BLaER1 treated with 17β-estradiol and CSF1 and Interleukin-3, amounts not matched to agents 10 nM and 100 nM (cell line): ENCODE measurements at regions not wholly inside any gene's neighbourhood (a gene's known extent, or its start where the extent isn't known, plus 50 kb on each side); places are given as distances from the start of the nearest gene placed in this dataset.
"Not testable (repeated sequence)": the region's sequence is repeated elsewhere in the genome, so short reads cannot be mapped to it uniquely, and the experiment has no call there.

Experiments
- H3K27ac ChIP-seq, 11 experiments: shearing (Covaris generic); formaldehyde crosslinking; 2 replicates each; pipeline ENCODE4 v1.8.1; 2022
- H3K27me3 ChIP-seq, 11 experiments: shearing (Covaris generic); formaldehyde crosslinking; 2 replicates each; pipeline ENCODE4 v1.8.1; 2022
- H3K36me3 ChIP-seq, 11 experiments: shearing (Covaris generic); formaldehyde crosslinking; 2 replicates each; pipeline ENCODE4 v1.8.1; 2022
- H3K4me1 ChIP-seq, 10 experiments: shearing (Covaris generic); formaldehyde crosslinking; 2 replicates each; pipeline ENCODE4 v1.8.1; 2022
- H3K4me2 ChIP-seq, 11 experiments: shearing (Covaris generic); formaldehyde crosslinking; 2 replicates each; pipeline ENCODE4 v1.8.1; 2022
- H3K4me3 ChIP-seq, 10 experiments: shearing (Covaris generic); formaldehyde crosslinking; 2 replicates each; pipeline ENCODE4 v1.8.1; 2022
- H3K9ac ChIP-seq, 11 experiments: shearing (Covaris generic); formaldehyde crosslinking; 2 replicates each; pipeline ENCODE4 v1.8.1; 2022
- H3K9me3 ChIP-seq, 11 experiments: shearing (Covaris generic); formaldehyde crosslinking; replicated peaks in 1 of 11; 2 replicates each; pipeline ENCODE4 v1.8.1; 2022
- H4K20me1 ChIP-seq, 11 experiments: shearing (Covaris generic); formaldehyde crosslinking; 2 replicates each; pipeline ENCODE4 v1.8.1; 2022
- Cebpa-rat ChIP-seq, 11 experiments: shearing (Covaris generic); IDR thresholded peaks; 2 replicates each; pipeline ENCODE4 v1.8.1; 2022

DNA sequence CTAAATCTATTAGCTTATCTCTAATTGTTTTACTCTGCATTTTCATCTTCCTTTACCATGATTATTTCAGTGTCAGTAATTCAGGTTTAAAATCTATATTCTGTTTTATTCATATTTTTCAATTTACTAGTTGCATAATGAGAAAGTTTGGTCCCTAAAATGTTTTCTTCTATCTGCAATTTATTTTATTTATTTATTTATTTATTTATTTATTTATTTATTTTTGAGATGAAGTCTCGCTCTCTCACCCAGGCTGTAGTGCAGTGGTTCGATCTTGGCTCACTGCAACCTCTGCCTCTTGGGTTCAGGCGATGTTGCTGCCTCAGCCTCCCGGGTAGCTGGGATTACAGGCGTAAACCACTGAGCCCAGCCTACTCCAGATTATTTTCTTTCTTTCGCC is 1597.3 kb downstream of the CDH8 start:
- no peaks in the 10 kb centered on the region for H3K4me1 ChIP-seq
- H3K4me3 ChIP-seq = no peak overlapping the region
- H3K9ac ChIP-seq = no peak overlapping the region
- H3K9me3 ChIP-seq = no peaks in the 10 kb centered on the region
- H3K4me2 ChIP-seq = no peak overlapping the region
- H4K20me1 ChIP-seq = no peaks in the 10 kb centered on the region
- H3K36me3 ChIP-seq = no peaks in the 10 kb centered on the region
- no peaks in the 10 kb centered on the region for H3K27me3 ChIP-seq
- no peak for TF ChIP-seq Cebpa-rat (IDR thresholded peaks at IDR 0.05)
- no peak overlapping the region for H3K27ac ChIP-seq

DNA sequence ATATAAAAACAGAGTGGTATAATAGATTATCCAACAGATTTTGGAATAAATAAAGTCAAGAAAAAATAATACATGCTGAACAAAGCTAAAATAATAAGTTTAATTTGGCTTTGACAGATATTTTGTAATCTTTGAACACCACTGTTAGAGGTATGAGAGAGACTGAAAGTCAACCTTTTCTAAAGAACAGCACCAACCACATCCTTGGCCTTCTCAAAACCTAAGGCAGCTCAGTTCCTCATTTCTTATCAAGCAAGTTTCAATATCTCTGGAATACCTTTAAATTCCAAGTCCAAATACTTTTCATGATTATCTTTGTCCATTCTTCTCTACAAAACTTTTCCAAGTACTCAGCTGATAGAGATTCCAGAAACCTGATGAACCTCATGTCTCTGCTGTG is 1603.8 kb downstream of the CDH8 start:
- Histone ChIP-seq H3K27me3 (no peaks in the 10 kb centered on the region), H3K9me3 (no peaks in the 10 kb centered on the region), H3K4me3 (no peak overlapping the region), H3K4me2 (no peak overlapping the region), H3K36me3 (no peaks in the 10 kb centered on the region), H3K27ac (no peak overlapping the region), H4K20me1 (no peaks in the 10 kb centered on the region), H3K9ac (no peak overlapping the region), H3K4me1 (no peaks in the 10 kb centered on the region)
- TF ChIP-seq Cebpa-rat (IDR thresholded peaks at IDR 0.05) = no peak

DNA sequence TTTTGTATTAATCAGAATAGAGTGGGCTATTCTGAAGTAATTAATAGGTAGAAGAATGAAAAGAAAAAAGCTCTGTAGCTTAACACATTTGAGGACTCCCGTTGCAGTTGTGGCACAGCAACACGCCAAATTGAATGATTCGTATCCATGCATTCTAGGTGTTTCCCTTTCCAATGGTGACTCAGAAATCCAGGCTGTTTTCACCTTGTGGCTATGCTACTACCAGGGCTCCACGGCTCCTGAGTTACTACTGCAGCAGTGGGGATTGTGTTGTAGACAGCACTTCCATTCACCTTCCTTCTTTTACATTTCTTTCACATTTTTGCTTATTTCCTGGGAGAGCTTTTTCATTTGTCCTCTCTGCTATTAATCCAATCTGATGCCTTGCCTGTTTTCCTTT is 1616.4 kb downstream of the CDH8 start:
- Histone ChIP-seq H3K36me3 (no peaks in the 10 kb centered on the region), H3K9me3 (no peaks in the 10 kb centered on the region), H3K4me1 (no peaks in the 10 kb centered on the region), H3K4me3 (no peak overlapping the region), H3K4me2 (no peak overlapping the region), H4K20me1 (no peaks in the 10 kb centered on the region), H3K9ac (no peak overlapping the region), H3K27me3 (no peaks in the 10 kb centered on the region), H3K27ac (no peak overlapping the region)
- TF ChIP-seq Cebpa-rat (IDR thresholded peaks at IDR 0.05) = no peak

DNA sequence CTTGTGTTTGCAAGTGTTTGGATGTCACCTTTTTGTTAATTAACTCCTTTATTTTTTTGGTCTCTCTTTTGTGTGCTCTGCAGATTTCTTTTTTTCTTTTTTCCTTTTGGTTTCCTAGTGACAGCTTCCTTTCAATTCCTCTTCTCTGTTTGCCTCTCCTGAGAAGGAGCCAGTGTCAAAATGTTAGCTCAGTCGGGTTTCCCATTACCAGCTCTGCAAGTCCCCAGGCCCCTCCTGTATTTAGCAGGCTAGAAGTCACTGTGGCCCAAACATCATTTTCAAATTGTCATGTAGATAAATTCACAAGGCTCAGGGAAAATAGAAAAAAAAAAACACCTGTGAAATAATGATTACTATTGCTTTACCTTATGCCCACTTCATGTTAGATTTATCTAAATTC is 1621.6 kb downstream of the CDH8 start:
- no peak overlapping the region for H3K9ac ChIP-seq
- TF ChIP-seq Cebpa-rat (IDR thresholded peaks at IDR 0.05) = no peak
- H3K4me3 ChIP-seq = no peak overlapping the region
- no peaks in the 10 kb centered on the region for H3K4me1 ChIP-seq
- no peak overlapping the region for H3K4me2 ChIP-seq
- H3K36me3 ChIP-seq = no peaks in the 10 kb centered on the region
- no peaks in the 10 kb centered on the region for H3K27me3 ChIP-seq
- no peaks in the 10 kb centered on the region for H4K20me1 ChIP-seq
- H3K9me3 ChIP-seq = no peaks in the 10 kb centered on the region
- no peak overlapping the region for H3K27ac ChIP-seq

DNA sequence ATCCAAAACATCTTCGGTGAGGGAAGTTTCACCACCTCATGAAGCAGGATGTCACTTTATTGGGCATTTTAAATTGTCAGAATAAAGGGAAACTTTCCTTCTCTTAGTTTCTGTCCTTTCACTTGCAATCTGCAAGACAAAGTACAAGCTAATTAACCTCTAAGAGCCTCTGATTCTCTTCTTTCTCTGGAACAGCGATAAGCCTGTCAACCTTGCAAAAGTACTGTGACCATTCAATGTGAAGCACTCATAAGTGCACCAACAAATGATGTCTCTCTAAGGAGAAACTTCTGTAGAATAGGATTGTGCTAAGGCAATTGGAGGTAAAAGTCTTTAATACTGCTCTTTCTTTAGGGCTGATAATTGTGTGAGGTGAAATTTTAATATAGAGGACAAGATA is 1622.3 kb downstream of the CDH8 start:
- no peak overlapping the region for H3K4me3 ChIP-seq
- H3K4me2 ChIP-seq = no peak overlapping the region
- TF ChIP-seq Cebpa-rat (IDR thresholded peaks at IDR 0.05) = no peak

DNA sequence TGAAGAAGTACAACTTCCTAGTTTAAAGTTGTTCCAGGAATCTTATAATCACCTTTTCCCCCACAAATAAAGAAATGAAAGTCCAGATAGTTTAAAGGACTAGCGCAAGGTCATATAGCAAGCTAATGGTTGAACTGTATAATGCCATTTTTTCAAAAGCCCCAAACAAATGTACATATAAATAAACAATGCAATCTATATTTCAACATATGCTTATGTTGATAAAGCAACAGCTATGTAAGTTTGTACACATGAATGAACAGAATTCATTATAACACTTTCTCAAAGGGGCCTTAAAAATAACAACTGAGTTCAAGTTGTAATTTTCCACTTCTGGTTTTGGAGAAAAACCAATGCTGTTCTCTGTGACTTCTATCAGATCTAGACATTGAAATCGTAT is 1628.6 kb downstream of the CDH8 start:
- Histone ChIP-seq H3K4me1 (peaks cover 0 to 4% (median 0%) of the 10 kb centered on the region in 10 experiments; a peak in 2 of 20 replicates), H3K9ac (no peak overlapping the region), H3K36me3 (no peaks in the 10 kb centered on the region), H3K4me2 (no peak overlapping the region), H3K27ac (no peak overlapping the region), H3K4me3 (no peak overlapping the region), H3K27me3 (no peaks in the 10 kb centered on the region), H3K9me3 (no peaks in the 10 kb centered on the region), H4K20me1 (no peaks in the 10 kb centered on the region)
- no peak for TF ChIP-seq Cebpa-rat (IDR thresholded peaks at IDR 0.05)

More for the DNA sequence above, 1622.3 kb downstream of the CDH8 start:
- no peak overlapping the region for H3K27ac ChIP-seq
- no peaks in the 10 kb centered on the region for H4K20me1 ChIP-seq
- no peaks in the 10 kb centered on the region for H3K9me3 ChIP-seq
- no peaks in the 10 kb centered on the region for H3K27me3 ChIP-seq
- H3K9ac ChIP-seq = no peak overlapping the region
- no peaks in the 10 kb centered on the region for H3K4me1 ChIP-seq
- H3K36me3 ChIP-seq = no peaks in the 10 kb centered on the region

DNA sequence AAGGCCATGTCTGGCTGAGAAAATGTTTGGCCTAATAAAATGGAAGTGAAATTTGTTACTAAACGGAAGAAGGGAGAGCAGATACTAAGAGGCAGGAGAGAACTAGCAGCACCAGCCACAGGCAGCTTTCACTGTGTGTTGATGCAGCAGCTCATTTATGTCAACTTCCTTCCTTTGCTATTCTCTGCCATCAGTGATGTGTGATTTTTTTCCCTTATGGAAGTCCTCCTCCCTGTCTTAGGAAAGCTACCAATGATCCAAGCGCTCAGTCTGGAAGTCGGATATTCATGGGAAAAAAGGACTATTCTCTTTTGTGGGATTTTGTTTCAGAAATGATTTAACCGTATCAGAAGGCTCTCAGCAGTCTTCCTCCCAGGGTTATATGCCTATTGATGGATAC is 1629.2 kb downstream of the CDH8 start:
- Histone ChIP-seq H3K27ac (no peak overlapping the region), H3K4me2 (no peak overlapping the region), H4K20me1 (no peaks in the 10 kb centered on the region), H3K9me3 (no peaks in the 10 kb centered on the region), H3K4me3 (no peak overlapping the region), H3K9ac (no peak overlapping the region), H3K36me3 (no peaks in the 10 kb centered on the region), H3K27me3 (no peaks in the 10 kb centered on the region), H3K4me1 (peaks cover 0 to 4% (median 0%) of the 10 kb centered on the region in 10 experiments; a peak in 2 of 20 replicates)
- no peak for TF ChIP-seq Cebpa-rat (IDR thresholded peaks at IDR 0.05)

DNA sequence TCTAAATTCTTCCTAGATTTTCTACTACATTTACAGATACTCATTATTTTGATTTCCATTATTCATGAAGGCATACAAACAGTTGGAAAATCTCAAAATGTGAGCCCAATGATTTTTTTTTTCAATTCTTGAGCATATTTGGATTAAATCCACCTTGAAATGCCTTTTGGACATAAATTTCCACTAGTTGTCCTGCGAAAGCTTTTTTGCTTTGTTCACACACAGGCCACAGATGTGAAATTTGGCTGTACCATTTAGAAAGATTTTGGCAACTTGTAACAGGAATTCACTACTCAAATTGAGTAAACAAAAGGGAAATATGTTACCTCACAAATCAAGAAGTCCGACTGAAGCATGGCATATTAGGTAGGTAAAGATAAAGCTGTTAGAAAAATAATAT is 1631.0 kb downstream of the CDH8 start:
- peaks cover 0 to 4% (median 0%) of the 10 kb centered on the region in 10 experiments; a peak in 2 of 20 replicates for H3K4me1 ChIP-seq
- H3K27ac ChIP-seq = no peak overlapping the region
- no peak overlapping the region for H3K9ac ChIP-seq
- no peaks in the 10 kb centered on the region for H4K20me1 ChIP-seq
- no peaks in the 10 kb centered on the region for H3K27me3 ChIP-seq
- no peak overlapping the region for H3K4me3 ChIP-seq
- H3K36me3 ChIP-seq = no peaks in the 10 kb centered on the region
- no peak for TF ChIP-seq Cebpa-rat (IDR thresholded peaks at IDR 0.05)
- no peaks in the 10 kb centered on the region for H3K9me3 ChIP-seq
- no peak overlapping the region for H3K4me2 ChIP-seq

DNA sequence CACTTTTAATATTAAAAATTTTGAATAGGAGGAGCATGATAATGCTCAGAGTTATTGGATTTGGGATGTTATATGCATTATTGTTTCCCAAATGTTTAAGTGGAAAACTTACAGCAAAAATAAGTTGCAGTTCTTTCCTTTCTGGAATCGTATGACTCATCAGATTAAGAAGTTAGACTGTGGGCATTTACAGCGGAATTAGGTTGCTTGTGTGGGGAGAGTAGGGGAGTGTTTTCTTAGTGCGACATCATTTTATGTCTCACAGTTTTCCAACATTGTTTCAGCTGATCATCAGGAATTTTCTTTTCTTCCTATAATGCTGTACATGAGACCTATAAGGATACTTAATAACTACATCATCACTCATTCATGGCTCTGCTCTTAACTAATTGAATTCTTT is 1631.8 kb downstream of the CDH8 start:
- no peak overlapping the region for H3K27ac ChIP-seq

DNA sequence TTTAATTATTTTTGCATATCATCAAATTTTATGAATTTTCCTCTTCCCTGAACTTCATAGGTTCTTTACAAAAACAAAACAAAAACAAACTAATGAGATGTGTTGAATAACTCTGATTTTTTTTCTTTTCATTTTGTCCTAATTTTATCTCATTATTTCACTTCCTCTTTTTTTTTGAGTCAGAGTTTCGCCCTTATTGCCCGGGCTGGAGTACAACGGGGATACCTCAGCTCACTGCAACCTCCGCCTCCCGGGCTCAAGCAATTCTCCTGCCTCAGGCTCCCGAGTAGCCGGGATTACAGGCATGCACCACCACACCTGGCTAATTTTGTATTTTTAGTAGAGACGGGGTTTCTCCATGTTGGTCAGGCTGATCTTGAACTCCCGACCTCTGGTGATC is 1633.3 kb downstream of the CDH8 start:
- H3K4me2 ChIP-seq = peak overlapping the region in 2 of 11 experiments; percentile 29 to 35; a peak in 1 of 22 replicates
- not testable (repeated sequence) for H3K4me1 ChIP-seq, H3K4me3 ChIP-seq, H4K20me1 ChIP-seq, H3K27ac ChIP-seq, H3K9ac ChIP-seq, H3K36me3 ChIP-seq, H3K27me3 ChIP-seq, H3K9me3 ChIP-seq

More for the DNA sequence above, 1631.8 kb downstream of the CDH8 start:
- Histone ChIP-seq H3K9ac (no peak overlapping the region), H3K27me3 (no peaks in the 10 kb centered on the region), H4K20me1 (no peaks in the 10 kb centered on the region), H3K4me3 (no peak overlapping the region), H3K4me1 (peaks cover 0 to 4% (median 0%) of the 10 kb centered on the region in 10 experiments; a peak in 2 of 20 replicates), H3K9me3 (no peaks in the 10 kb centered on the region), H3K4me2 (no peak overlapping the region), H3K36me3 (no peaks in the 10 kb centered on the region)
- no peak for TF ChIP-seq Cebpa-rat (IDR thresholded peaks at IDR 0.05)

DNA sequence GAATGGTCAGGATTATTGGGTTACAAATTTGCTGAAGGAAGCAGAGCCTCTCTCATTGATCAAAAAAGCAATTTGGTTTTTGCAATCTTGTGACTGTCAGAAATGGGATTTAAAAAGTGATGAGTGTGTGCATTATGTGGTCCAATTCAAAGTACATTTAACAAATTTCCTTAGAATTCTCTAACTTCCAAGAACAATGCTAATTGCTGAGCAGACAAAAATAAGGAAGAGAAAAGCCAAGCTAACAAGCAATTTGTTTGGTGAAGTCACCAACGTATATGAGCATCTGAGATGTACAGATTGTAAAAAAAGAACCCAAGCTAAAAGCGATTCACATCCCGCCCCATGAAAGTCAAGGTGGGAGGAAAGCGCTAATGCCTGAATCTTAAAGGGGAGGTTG is 1643.9 kb downstream of the CDH8 start:
- TF ChIP-seq Cebpa-rat (IDR thresholded peaks at IDR 0.05) = no peak
- H3K9ac ChIP-seq = no peak overlapping the region
- H3K4me2 ChIP-seq = no peak overlapping the region
- H3K36me3 ChIP-seq = no peaks in the 10 kb centered on the region
- no peaks in the 10 kb centered on the region for H3K27me3 ChIP-seq
- no peak overlapping the region for H3K4me3 ChIP-seq
- no peaks in the 10 kb centered on the region for H3K9me3 ChIP-seq
- no peak overlapping the region for H3K27ac ChIP-seq
- H3K4me1 ChIP-seq = no peaks in the 10 kb centered on the region
- H4K20me1 ChIP-seq = no peaks in the 10 kb centered on the region
